ENCODE measurements at regions not wholly inside any gene's neighbourhood (a gene's known extent, or its start where the extent isn't known, plus 50 kb on each side); places are given as distances from the start of the nearest gene placed in this dataset.

GRCh38 chr6:137762168-137763090, 104.6 kb upstream of the TNFAIP3 start:
- Histone ChIP-seq H3K79me2 (ENCODE audit: insufficient read depth) (no peaks in the 10 kb centered on the region), H3K4me1 (ENCODE audit: control insufficient read depth in 1 of 2, insufficient read depth in 2 of 2, low read depth in 1 of 2, low read length in 1 of 2) (no peaks in the 10 kb centered on the region), H3K9me3 (no peaks in the 10 kb centered on the region), H3F3A (replicated peaks; ENCODE audit: insufficient read depth) (no peaks in the 10 kb centered on the region), H3K4me2 (no peak overlapping the region), H3K27me3 (ENCODE audit: insufficient read depth) (no peaks in the 10 kb centered on the region), H3K4me3 (ENCODE audit: low read depth in 2 of 2, low read length in 1 of 2) (no peak overlapping the region), H4K20me1 (ENCODE audit: insufficient read depth) (no peaks in the 10 kb centered on the region), H3K36me3 (replicated peaks in 1 of 2; ENCODE audit: control insufficient read depth in 1 of 2, insufficient read depth in 2 of 2, low read length in 1 of 2) (no peaks in the 10 kb centered on the region), H3K27ac (ENCODE audit: low read depth in 2 of 2, low read length in 1 of 2) (no peak overlapping the region), H3K9ac (no peak overlapping the region), H2AFZ (ENCODE audit: low read depth) (no peak overlapping the region), H3K9me2 (no peaks in the 10 kb centered on the region)
- TF ChIP-seq RFX5 (IDR thresholded peaks at IDR 0.05; ENCODE audit: low read length) (no peak), IRF3 (IDR thresholded peaks at IDR 0.05; ENCODE audit: low read depth, low read length) (no peak), USF2 (IDR thresholded peaks at IDR 0.05; ENCODE audit: borderline replicate concordance, low read depth, low read length) (no peak), TCF12 (IDR thresholded peaks at IDR 0.05) (no peak), FOXJ3 (CRISPR knock-in tag; IDR thresholded peaks at IDR 0.05) (no peak), SIN3A (IDR thresholded peaks at IDR 0.05; ENCODE audit: borderline replicate concordance, low read depth, low read length) (no peak), MXI1 (IDR thresholded peaks at IDR 0.05; ENCODE audit: low read depth, low read length) (no peak), TAF1 (IDR thresholded peaks at IDR 0.05; ENCODE audit: borderline replicate concordance, low read depth, low read length) (no peak), MAX (IDR thresholded peaks at IDR 0.05; ENCODE audit: low read depth) (no peak), RCOR1 (IDR thresholded peaks at IDR 0.05; ENCODE audit: low read length) (no peak), JUND (IDR thresholded peaks at IDR 0.05) (no peak), REST (IDR thresholded peaks at IDR 0.05; ENCODE audit: low read depth, low read length) (no peak), ELF1 (IDR thresholded peaks at IDR 0.05) (no peak), CHD2 (IDR thresholded peaks at IDR 0.05; ENCODE audit: low read length, partially characterized antibody) (no peak), GATA2 (CRISPR knock-in tag; IDR thresholded peaks at IDR 0.05) (no peak), MEF2A (IDR thresholded peaks at IDR 0.05; ENCODE audit: borderline replicate concordance, low read depth) (no peak)
- POLR2A ChIA-PET = no interaction called here
- CTCF ChIA-PET = no interaction called here
- WGBS (ENCODE audit: low lambda C conversion rate) = 10% methylated on average over 1 of the region's 1 CpG
- no peak for DNase-seq

Data from SK-N-SH (cell line).